Endothelial cell of umbilical vein (primary cell): ENCODE measurements at regions not wholly inside any gene's neighbourhood (a gene's known extent, or its start where the extent isn't known, plus 50 kb on each side); places are given as distances from the start of the nearest gene placed in this dataset.

Experiments used
- BruUV-seq: library from RNA; stranded (reverse); fragments of 400-500 nt; replicated peaks from 2 replicates; lab custom pipeline; 2021; lab: Mats Ljungman, UMichigan
- CTCF ChIA-PET: fragments of 300-600, 350-600 bp; sonication (Branson Sonifier 250); formaldehyde crosslinking; loops from one replicate; lab custom pipeline; 2021; ENCODE audit warnings: antibody characterized with exemption, inconsistent platforms; lab: Charles Lee
- POLR2A ChIA-PET: fragments of 300-600, 350-600 bp; sonication (Branson Sonifier 250); formaldehyde crosslinking; loops from one replicate; lab custom pipeline; 2021; ENCODE audit warnings: antibody characterized with exemption, inconsistent platforms; lab: Charles Lee
- DNase-seq: peaks from one replicate; pipeline ENCODE4 v3.0.0-alpha.2; 2011; ENCODE audit warnings: low read depth, low spot score
- FAIRE-seq: peaks from 2 replicates; lab custom pipeline; 2011; peaks lifted over from hg19 to GRCh38; lab: Jason Lieb, UNC
- H2AFZ ChIP-seq: 2 replicates; pipeline ENCODE4 v1.6.0; 2012; ENCODE audit warnings: low read depth, low read length, control low read depth, inconsistent platforms
- H3K27ac ChIP-seq: 2 replicates; pipeline ENCODE4 v1.5.1; 2011; ENCODE audit warnings: low read depth, mild to moderate bottlenecking, control low read depth, low read length, moderate library complexity; ENCODE audit not compliant: insufficient read depth
- H3K27me3 ChIP-seq, 2 experiments: 2 replicates each; pipeline versions ENCODE4 v1.6.0 to v1.6.1; 2011; ENCODE audit warnings: low read length in 2 of 2, mixed read lengths in 1 of 2; ENCODE audit not compliant: control insufficient read depth in 2 of 2, insufficient read depth in 2 of 2
- H3K36me3 ChIP-seq, 2 experiments: 2 replicates in 1 of 2; 3 replicates in 1 of 2; pipeline ENCODE4 v1.5.1; 2011; ENCODE audit warnings: low read length in 2 of 2, mild to moderate bottlenecking in 1 of 2, moderate library complexity in 1 of 2; ENCODE audit not compliant: control insufficient read depth in 2 of 2, insufficient read depth in 2 of 2; ENCODE audit errors: extremely low read depth in 1 of 2
- H3K4me1 ChIP-seq: 3 replicates; pipeline ENCODE4 v1.5.1; 2011; ENCODE audit warnings: mild to moderate bottlenecking, low read length; ENCODE audit not compliant: control insufficient read depth, insufficient read depth; ENCODE audit errors: extremely low read depth
- H3K4me2 ChIP-seq: 2 replicates; pipeline ENCODE4 v1.6.1; 2011; ENCODE audit warnings: low read length, control low read depth, mixed read lengths; ENCODE audit not compliant: insufficient read depth
- H3K4me3 ChIP-seq, 3 experiments: fragments of 200-600 bp in 1 of 3; sonication (generic), shearing (Covaris generic) in 1 of 3; replicated peaks in 1 of 3; 2 replicates each; pipeline ENCODE4 v1.5.1; 2011 to 2016; ENCODE audit warnings: control low read depth in 3 of 3, low read length in 3 of 3, mild to moderate bottlenecking in 2 of 3, inconsistent platforms in 1 of 3, low read depth in 1 of 3, moderate library complexity in 1 of 3; ENCODE audit not compliant: insufficient read depth in 1 of 3
- H3K79me2 ChIP-seq: 2 replicates; pipeline ENCODE4 v1.6.0; 2012; ENCODE audit warnings: low read length, inconsistent platforms; ENCODE audit not compliant: control insufficient read depth, insufficient read depth
- H3K9ac ChIP-seq: replicated peaks from 2 replicates; pipeline ENCODE3; 2011; ENCODE audit warnings: low read length, control low read depth; ENCODE audit not compliant: insufficient read depth; ENCODE audit errors: extremely low read depth
- H3K9me1 ChIP-seq: replicated peaks from 3 replicates; pipeline ENCODE4 v1.6.0; 2011; ENCODE audit warnings: mild to moderate bottlenecking, low read length; ENCODE audit not compliant: control insufficient read depth, insufficient read depth; ENCODE audit errors: extremely low read depth
- H3K9me3 ChIP-seq: replicated peaks from 2 replicates; pipeline ENCODE4 v1.5.1; 2012; ENCODE audit warnings: low read length, inconsistent platforms; ENCODE audit not compliant: control insufficient read depth, insufficient read depth
- H4K20me1 ChIP-seq: replicated peaks from 2 replicates; pipeline ENCODE3; 2011; ENCODE audit warnings: mild to moderate bottlenecking, low read length; ENCODE audit not compliant: control insufficient read depth, insufficient read depth; ENCODE audit errors: extremely low read depth
- CTCF ChIP-seq, 2 donors: IDR thresholded peaks; 1 replicate in 1 of 2; 2 replicates in 1 of 2; pipeline ENCODE4 v1.5.1; 2011; ENCODE audit warnings: low read length in 2 of 2, mild to moderate bottlenecking in 2 of 2, moderate library complexity in 2 of 2, control low read depth in 1 of 2, inconsistent platforms in 1 of 2, low read depth in 1 of 2; ENCODE audit not compliant: insufficient read depth in 1 of 2; ENCODE audit errors: extremely low read depth in 1 of 2
- EZH2 ChIP-seq: IDR thresholded peaks from 2 replicates; pipeline ENCODE4 v1.6.1; 2012; ENCODE audit warnings: borderline replicate concordance, low read depth, mild to moderate bottlenecking, moderate library complexity, low read length, inconsistent platforms; ENCODE audit not compliant: severe bottlenecking
- FOS ChIP-seq: IDR thresholded peaks from 2 replicates; pipeline ENCODE4 v1.6.1; 2011; ENCODE audit warnings: mild to moderate bottlenecking, low read length, moderate library complexity, borderline replicate concordance; ENCODE audit not compliant: insufficient read depth
- GATA2 ChIP-seq: IDR thresholded peaks from 2 replicates; pipeline ENCODE4 v1.7.0; 2011; ENCODE audit warnings: low read depth, mild to moderate bottlenecking, moderate library complexity, mixed read lengths, low read length; ENCODE audit not compliant: insufficient read length, insufficient read depth
- JUN ChIP-seq: IDR thresholded peaks from 2 replicates; pipeline ENCODE4 v1.6.1; 2011; ENCODE audit warnings: borderline replicate concordance, low read depth; ENCODE audit not compliant: insufficient read length, insufficient read depth
- MAX ChIP-seq: IDR thresholded peaks from 2 replicates; pipeline ENCODE4 v1.6.1; 2011; ENCODE audit not compliant: insufficient read depth, insufficient read length
- MYC ChIP-seq: IDR thresholded peaks from one replicate; pipeline ENCODE4 v1.6.1; 2011; ENCODE audit warnings: mild to moderate bottlenecking, low read depth, low read length
- POLR2A ChIP-seq: IDR thresholded peaks from 2 replicates; pipeline ENCODE4 v1.6.1; 2012; ENCODE audit warnings: low read depth, mild to moderate bottlenecking, control low read depth, low read length
- POLR2AphosphoS5 ChIP-seq: IDR thresholded peaks from 2 replicates; pipeline ENCODE4 v1.6.1; 2012; ENCODE audit warnings: low read depth, mild to moderate bottlenecking, control low read depth, low read length, moderate library complexity; ENCODE audit not compliant: insufficient read depth
- dilution Hi-C: fragments of 300-500 bp; cut with MboI; formaldehyde crosslinking; loops from one replicate; pipeline ENCODE4 v1.15.0; 2019; ENCODE audit warnings: low sequenced_read_pairs; ENCODE audit not compliant: extremely low pct_ligation_motif_present
- intact Hi-C: fragments of 100-400 bp; cut with micrococcal nuclease; formaldehyde crosslinking; loops from one replicate; pipeline ENCODE4 v1.10.0; 2022

GRCh38 chr2:231865222-231865621 is 61.0 kb downstream of the NPPC start:
- TF ChIP-seq CTCF (IDR thresholded peaks at IDR 0.05; ENCODE audit: extremely low read depth in 1 of 2, insufficient read depth in 1 of 2, low read depth in 1 of 2, low read length in 2 of 2) (no peak), POLR2A (no peak), EZH2 (no peak), POLR2AphosphoS5 (no peak), FOS (no peak), GATA2 (no peak), MAX (no peak), MYC (no peak), JUN (no peak)
- dilution Hi-C loops (no loop called here), intact Hi-C loops (no loop called here)
- DNase-seq = no peak
- Histone ChIP-seq H3K9ac (no peak overlapping the region), H3K27me3 (no peaks in the 10 kb centered on the region), H2AFZ (no peak overlapping the region), H4K20me1 (no peaks in the 10 kb centered on the region), H3K9me3 (no peaks in the 10 kb centered on the region), H3K9me1 (no peaks in the 10 kb centered on the region), H3K79me2 (no peaks in the 10 kb centered on the region), H3K36me3 (no peaks in the 10 kb centered on the region), H3K4me3 (no peak overlapping the region), H3K27ac (no peak overlapping the region), H3K4me2 (no peak overlapping the region), H3K4me1 (no peaks in the 10 kb centered on the region)
- POLR2A ChIA-PET = no interaction called here
- no peak for FAIRE-seq
- no TSS peak for BruUV-seq
- CTCF ChIA-PET = no interaction called here
